ENCODE measurements at regions not wholly inside any gene's neighbourhood (a gene's known extent, or its start where the extent isn't known, plus 50 kb on each side); places are given as distances from the start of the nearest gene placed in this dataset.

DNA sequence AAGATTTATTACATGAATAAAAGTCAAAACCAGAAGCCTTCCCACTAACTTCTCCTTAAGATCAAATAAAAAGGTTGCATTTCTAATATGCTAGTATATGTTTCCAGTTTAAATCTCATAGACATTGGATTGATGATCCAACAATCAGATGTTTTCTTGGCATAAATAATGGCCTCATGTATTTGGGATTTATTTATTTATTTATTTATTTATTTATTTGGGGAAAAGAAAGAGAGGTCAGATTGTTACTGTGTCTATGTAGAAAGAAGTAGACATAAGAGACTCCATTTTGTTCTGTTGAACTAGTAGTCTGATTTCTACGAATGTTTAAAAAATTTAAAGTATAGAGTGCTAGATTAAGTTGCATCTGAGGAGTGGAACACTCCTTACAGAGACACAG, 422.4 kb downstream of the ADGRL2 start:
- DNase-seq: no peak

DNA sequence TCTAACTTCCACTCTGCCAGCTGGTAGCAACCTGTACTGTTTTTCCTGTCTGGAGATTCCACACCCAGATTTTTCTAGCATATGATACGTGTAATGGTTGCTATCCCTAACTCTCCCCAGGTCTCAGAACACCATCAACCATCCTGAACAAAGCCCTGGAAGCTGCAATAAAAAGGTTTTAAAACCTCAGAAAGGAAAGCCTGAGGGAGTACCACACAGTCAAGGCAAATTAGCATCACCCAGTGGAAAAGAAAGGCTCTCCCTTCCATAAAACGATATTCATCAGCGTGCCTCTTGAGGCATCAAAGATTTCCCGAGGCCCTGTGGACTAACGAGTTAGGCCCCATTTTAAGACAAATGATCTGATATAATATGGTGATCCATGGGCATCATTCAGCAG, 421.0 kb downstream of the ADGRL2 start:
- DNase-seq: no peak

DNA sequence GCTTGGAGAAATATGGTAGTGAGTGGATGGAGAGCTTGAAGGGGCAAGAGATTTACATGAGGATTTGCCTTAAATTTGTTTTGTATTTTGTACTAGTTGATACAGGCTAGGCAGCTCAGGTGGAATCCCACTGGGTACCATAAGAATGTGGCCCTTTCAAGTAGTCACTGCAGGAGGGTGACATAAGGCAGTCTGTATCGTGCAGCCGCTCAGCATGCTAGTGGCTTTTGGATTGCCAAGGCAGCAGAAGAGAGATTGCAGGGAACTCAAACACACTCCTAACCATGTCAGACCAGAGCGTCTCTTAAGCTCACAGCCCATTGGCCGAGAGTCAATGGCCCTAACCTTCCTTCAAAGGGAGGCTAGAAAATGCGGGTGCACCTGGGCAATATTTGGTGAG, 420.0 kb downstream of the ADGRL2 start:
- DNase-seq: no peak

DNA sequence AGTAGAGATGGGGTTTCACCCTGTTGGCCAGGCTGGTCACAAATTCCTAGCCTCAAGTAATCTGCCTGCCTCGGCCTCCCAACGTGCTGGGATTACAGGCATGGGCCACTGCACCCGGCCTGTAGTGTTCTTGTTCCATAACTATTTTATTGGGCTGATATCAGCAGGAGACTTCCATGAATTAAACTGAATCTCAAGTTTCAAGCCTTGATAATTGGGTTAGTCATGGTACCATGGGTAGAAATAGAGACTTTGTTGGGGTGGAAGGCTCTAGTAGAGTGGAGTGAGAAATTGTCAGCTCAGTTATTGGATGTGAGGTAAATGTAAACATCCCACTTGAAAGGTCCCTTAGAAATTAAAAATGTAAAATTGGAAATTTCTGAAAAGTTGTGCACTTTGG, 419.1 kb downstream of the ADGRL2 start:
- no peak for DNase-seq

DNA sequence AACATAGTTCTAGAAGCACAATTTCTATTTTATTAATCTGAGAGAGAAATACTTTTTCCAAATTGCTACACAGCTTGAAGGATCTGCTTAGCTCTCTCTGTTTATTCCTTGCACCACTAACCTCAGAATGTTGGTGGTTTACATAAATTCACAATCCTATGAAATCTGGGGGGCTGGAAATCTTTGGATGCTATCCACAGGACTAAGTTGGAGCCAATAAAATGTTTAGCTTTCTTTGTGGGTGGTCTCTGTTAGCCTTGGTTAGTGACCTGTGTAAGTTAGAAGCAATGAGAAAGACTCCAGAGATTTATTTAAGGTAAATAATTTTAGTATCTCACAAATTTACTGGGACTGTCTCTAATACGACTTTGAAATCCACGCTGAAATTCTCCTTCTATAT, 418.1 kb downstream of the ADGRL2 start:
- DNase-seq: no peak

DNA sequence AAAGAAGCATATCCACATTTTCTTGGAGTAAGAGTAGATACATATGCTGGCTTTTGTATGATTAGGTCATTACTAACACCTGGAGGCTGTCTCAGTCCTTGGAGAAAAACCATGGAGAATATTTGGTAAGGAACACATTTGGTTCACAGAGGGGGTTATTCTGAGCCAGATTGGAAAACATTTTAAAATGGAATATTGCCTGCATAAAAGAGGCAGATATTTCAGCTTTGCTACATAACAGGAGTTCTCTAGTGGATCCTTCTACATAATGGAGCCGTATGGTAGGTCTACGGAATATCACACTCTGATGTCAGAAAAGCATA, 415.1 kb downstream of the ADGRL2 start:
- DNase-seq: no peak

DNA sequence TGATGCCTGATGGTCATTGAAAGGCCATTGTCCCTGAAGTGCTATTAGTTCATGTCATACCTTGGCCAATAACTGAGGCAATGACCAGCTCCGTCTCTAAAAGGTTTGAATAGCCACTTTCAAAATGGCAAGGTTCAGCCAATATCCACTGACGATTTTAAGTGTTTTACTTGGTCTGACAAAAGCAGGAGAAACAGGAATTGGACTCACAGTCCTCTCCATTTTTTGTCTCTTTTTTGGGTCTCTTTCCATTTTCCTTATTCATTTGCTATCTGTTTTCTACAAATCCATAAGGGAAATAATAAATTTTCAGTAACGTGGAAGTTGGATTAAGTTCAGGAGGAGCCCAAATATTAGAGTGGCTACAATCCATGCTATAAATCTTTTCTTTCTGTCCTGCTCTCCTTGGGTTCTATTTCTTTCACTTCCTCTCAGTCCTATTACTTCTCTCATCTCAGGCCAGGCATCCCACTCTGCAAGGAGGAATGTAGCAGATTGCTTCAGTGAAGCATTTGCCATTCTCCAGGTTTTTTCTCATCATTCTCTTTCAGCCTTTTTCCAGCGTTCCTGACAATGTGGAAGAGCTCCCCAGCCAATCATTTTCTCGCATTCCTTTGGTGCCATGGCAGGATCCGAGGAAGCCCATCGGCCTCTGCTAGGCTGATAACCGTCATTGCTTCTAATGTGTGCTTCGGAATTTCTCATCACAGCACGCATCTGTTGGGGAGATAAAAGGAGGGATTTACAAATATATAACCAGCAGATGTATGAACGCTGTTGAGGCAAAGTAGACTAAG, 414.5 kb downstream of the ADGRL2 start:
- no peak for DNase-seq

DNA sequence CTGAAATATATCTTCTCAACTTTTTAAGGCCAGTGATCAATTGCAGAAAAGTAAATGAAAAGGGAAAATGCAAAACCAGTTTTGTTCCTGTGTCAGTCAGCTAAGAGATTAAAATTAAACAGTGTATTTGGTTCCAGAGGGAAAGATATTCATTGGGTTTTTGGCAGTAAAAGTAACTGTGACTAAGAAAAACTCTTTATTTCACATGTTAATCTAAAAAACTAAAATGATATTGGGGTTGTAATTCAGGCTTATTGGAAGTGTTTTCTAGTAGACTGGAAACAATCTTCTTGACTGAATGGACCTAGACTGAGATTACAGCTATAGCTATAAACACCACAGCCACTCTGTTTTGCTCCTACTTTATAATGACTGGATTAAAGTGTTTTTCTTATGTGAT, 413.9 kb downstream of the ADGRL2 start:
- DNase-seq: no peak

DNA sequence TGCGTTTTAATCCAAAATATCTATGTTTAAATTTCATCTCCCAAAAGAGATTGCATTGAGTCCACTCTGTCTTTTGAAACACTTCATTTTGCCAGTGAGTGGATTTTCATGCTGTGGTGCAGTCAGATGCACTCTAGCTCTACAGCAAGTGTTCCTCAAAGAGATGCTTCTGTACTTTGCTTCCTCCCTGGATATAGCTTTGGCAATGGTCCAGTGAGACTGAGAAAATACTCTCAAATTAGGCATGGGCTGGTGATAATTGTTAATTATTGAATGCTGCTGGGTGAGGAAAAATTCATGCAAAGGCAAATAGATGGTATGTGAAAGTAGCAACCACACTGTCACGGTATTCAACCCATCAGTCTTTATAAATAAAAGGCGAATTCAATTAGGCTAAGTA, 396.9 kb downstream of the ADGRL2 start:
- no peak for DNase-seq

DNA sequence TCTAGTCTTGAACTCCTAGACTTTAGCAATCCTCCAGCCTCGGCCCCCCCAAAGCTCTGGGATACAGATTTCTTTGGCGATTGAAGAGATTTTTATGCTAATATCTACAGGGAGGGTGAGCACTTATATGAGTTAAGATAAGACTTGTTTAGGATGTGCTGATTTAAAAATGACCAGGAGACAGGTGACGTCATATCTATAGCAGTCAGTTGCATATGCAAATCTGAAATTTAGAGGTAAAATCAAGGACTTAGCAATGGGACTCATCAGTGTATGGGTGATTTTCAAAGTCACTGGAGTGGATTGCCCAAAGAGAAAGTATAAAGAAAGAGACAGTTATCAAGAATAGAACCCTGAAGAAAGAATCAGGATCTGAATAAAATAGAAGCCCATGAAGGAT, 394.5 kb downstream of the ADGRL2 start:
- no peak for DNase-seq

DNA sequence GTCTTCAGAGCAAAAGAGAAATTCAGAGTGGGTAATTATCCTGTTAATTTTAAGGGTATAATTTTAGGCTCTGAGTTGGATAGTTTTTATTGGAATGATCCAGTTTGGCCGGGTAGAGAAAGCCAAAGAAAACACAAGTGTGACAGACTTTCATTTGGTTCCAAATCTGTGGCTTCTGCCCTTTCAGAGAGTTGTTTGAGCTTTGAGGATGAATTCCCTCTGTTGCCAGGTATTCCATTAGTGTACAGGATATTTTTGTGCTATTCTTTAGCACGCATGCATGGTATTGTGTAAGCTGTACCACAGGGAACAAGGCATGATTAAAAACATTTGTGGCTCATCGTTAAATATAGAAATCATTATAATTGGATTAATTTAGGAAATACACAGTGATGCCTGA, 384.4 kb downstream of the ADGRL2 start:
- DNase-seq: no peak

DNA sequence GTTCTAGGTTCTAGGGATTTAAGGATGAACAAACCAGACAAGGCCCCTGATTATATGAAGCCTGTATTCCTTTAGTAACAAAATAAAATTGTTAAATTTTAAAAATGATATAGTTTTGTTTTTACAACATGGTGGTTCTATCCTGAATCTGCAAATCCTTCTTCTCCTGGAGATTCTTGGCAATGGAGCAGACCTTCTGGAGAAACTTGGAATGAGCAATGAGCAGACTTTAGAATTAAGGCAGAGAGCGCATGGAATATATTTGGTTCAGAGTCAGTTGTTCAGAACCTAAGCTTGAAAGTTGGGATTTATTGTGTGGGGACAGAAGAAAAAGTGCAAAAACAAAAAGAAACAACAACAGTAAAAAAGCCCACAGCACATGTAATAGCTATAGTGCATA, 381.1 kb downstream of the ADGRL2 start:
- DNase-seq: no peak

DNA sequence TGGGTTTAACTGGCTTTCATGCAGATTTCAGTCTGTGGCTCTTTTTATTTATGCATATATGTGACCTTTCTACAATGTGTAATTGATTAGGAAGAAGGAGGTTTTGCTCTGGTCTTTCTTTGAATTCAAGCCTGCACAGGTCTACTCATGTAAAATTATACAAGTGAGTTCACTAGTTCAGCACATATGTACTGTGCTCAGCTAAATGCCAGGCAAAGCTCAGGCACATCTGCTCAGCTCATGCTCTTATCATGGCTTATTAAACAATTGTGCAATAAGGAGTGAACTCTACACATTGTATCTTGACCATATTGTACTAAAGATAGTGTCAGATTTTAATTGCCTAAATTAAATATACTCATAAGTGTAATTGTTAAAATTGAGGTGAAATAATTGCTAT, 378.4 kb downstream of the ADGRL2 start:
- no peak for DNase-seq

DNA sequence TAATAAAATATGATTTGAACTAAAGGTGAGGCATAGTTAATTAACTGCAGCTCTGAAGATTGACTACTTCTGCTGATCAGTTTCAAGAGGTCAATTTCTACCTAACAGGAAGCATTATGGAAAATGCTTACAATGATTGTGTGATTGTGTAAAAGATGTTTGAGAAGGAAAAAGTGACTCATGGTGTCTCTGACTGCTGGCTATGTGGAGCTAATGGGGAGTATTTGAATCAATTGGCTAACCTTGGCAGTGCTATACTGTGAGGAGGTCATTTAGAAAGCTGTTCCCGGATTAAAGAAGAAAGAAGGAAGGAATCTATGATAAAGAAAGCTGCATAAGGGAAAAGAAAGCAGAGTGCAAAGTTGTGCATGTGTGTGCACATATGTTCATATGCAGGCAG, 376.5 kb downstream of the ADGRL2 start:
- DNase-seq: no peak

DNA sequence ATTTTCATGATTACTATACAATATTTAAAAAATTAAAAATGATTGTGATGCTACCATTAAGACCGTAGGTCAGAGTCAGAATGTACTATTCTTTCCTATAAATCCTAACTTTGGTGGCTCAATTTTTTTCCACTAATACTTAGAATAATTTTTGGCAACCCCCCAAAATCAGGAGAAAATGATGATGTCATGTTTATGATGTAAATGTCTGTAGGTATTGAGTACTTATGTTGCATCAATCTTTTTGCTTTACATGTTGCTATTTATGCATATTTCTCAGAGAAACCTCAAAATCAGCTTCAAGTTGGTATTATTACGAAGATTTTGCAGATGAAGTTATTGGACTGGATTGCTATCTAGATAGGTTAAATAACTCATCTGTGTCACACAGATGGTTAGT, 371.2 kb downstream of the ADGRL2 start:
- DNase-seq: no peak

DNA sequence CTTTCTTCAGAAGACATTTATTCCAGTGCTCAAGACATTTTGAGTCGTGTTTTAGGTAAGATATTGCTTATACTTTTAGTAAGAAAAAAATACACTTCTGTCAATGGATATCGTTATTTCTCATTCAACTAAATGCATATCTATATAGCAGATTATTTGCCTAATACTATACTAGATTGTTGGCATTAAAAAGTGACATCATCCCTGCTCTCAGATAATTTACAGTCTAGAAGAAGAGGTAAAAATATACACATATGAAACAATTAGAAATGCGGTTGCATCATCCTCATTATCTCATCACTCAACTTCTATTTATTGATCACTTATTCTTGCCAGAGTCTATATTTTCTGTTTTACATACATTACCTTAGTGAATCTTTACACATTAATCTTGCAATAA, 367.7 kb downstream of the ADGRL2 start:
- no peak for DNase-seq

DNA sequence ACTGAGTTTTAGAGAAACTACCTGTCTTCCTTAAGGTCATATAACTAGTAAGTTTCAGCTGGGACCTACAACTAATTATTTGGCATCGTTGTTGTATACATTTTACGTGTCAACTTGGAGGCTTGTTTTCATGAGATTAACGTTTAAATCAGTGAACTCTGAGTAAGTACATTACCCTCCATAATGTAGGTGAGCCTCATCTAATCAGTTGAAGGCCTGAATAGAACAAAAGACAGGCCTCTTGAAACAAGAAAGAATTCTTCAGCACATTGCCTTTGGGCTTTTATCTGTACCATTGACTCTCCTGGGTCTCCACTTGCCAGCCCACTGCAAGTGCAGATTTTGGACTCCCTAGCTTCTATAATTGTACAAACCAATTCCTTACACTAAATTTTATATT, 364.6 kb downstream of the ADGRL2 start:
- no peak for DNase-seq

DNA sequence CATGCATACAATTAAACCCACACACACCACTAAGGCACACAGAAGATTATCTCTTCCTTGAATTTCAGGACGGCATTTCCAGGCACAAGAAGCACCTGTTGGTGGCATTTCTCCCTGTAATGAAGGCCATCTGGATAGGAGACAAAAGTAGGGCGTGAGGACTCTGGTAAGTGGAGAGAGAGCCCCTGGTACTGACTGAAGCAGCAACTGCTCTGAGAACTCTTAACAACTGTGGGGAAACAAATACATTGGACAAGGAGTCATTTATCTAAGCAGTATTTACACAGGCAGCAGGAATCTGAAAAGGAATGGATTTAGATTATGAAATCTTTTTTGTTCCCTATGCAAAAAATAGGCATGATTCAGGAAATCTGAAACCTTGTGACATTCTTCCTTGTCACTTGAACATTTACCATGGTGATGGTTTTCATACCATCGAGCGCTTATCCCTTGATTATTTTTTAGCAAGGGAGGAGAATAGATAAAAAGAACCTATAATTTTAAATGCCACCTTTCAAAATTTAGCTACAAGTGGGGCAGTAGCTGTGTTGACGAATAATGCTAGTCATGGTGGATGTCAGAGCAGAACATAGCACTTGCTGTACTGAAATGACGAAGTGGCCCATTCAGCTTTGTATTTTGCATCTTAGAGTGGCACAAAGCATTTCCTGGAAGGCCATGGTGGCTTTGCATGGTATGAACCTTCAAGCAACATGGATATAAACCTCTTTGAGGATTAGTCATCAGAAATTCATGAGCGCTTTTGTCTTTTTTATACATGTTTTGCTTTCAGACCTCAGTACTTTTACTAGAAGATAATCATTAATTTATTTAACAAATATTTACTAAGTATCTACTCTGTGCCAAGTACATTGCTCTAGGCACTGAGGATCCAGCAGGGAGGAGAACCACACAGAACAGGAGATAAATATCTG, 362.0 kb downstream of the ADGRL2 start:
- no peak for DNase-seq

DNA sequence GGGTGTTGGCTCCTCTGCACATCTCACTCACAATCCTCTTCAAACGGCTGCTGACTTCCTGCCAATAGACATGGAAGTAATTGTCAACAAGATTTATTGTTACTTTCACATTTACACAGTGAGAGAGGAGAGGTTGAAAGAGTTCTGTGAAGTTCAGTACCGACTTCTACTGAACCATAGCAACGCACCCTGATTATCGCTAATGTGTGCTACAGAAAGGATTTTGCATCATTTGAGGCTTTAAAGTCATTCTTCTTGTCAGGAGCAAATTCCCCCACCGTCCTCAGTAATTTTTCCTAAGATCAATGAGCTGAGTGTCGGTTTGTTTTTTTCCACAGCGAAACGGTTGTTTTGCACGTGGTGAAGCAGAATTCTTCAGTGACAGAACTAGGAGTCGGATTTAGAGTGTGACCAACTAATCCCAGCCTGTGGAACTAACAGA, 361.0 kb downstream of the ADGRL2 start:
- DNase-seq: no peak

DNA sequence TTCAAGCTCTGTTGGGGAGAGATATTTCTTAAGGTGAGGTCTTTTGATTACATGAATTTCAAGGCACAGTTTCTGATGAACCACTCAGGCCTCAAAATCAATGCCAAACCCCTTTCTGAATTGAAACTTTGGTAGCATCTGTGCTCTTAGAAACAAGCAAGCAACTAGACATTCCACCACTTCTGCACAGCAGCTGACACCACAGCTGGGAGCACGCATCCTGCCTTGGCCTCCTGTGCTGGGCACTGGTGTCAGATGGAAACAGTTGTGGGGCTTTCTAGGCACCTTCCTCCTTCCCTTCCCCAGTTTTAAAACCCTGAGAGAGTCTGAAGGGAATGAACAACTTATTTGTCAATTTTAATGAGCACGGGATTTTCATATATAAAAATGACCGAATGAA, 360.2 kb downstream of the ADGRL2 start:
- no peak for DNase-seq

DNA sequence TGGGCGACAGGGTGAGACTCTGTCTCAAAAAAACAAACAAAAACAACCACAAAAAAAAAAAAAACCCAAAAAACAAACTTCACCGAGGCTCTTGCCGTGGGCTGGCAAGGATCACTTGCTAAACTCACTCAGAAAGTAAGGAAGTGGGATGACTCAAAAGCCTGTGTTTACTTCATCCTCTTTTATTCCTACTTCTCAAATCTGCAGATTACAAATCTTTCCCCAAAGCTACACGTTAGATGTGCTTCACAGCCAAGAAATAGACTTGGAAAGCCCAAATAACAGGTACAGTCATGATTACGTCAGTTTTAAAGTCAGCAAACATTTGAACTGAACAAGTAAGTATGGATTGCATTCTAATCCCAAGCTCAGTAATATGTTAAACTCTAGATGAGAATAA, 359.3 kb downstream of the ADGRL2 start:
- DNase-seq: no peak

DNA sequence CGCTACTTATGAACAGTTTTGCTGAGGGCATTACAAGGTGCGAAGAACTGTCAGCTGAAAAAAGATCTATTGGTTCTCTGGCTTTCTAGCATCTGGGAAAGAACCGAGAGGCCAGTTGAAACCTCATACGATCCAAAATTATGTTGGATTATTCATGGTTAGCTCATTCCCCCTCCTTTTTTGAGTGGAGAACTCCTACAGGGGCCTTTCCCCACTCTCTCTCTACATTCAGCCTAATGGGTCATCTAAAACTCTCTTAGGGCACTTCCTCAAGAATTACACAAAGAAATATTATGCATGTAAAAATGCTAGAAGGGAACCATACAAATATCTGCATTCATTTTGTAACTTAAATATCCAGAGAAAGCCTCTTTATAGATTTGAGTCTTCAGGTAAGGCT, 358.2 kb downstream of the ADGRL2 start:
- DNase-seq: no peak

DNA sequence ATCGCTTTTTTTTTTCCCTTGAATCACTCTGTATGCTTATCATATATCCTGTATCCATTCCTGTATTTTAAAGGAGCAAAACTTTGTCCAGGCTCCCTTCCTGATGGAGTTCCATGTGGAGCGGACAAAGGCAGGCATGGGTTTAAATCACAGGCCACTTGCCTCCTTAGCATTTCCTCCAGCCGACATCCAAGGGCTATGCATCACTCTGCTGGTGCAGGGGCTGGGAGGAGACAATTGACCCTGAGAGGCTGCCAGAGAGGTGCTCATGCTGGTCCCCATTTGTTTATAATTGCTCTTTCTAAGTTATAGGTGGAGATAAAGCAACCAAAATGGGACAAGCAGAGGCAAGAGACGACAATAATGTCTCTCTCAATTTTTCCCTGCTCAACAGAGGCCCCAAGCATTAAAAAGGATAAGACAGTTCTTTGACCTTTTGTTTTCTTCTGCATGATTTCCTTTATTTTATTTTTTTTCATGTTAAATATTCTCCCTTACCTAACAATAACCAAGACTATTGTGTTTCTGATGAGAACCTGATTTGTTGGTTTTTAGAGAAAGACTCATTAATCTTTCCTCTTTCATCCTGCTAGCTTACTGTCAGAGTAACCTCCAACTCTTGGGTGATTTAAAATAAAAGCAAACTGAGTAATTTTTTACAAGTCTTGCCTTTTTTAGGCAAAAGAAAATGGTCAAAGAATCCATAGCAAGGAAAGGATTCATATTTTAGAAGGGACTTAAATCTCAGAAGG, 353.7 kb downstream of the ADGRL2 start:
- DNase-seq: no peak

DNA sequence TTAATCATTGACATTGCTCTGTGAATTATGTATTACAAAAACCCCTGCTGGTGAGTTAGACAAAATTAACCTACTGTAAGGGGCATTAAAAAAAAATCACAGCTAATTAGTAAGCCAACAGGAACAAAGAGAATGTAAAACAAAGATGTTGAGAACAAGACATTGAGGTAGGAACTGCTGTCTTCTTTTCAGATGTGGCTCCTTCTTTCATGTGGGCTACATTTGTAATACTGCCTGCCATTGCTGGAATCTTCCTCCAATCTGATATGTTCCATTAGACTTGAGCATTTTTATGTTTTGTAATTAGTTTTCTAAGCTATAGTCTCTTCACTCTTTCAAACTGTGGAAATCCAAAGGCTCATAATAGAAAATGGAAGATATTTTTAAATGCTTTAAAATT, 353.0 kb downstream of the ADGRL2 start:
- DNase-seq: no peak
